ENCODE measurements at regions not wholly inside any gene's neighbourhood (a gene's known extent, or its start where the extent isn't known, plus 50 kb on each side); places are given as distances from the start of the nearest gene placed in this dataset.

GRCh38 chr7:155202106-155202871 lies 95.4 kb upstream of the INSIG1 start:
- no peak overlapping the region for H3K4me3 ChIP-seq

GRCh38 chr7:155203059-155203881 lies 94.4 kb upstream of the INSIG1 start:
- no peak for DNase-seq
- intact Hi-C loops (cut with DNase I) = no loop called here

More at GRCh38 chr7:155202106-155202871, 95.4 kb upstream of the INSIG1 start:
- DNase-seq (no peak), ATAC-seq (no peak)
- Histone ChIP-seq H3K27ac (no peak overlapping the region), H3K9me3 (peaks cover 1% of the 10 kb centered on the region), H3K36me3 (no peaks in the 10 kb centered on the region), H3K27me3 (ENCODE audit: low read depth) (no peaks in the 10 kb centered on the region), H3K4me1 (no peaks in the 10 kb centered on the region)
- intact Hi-C loops (cut with DNase I) = no loop called here
- TF ChIP-seq CTCF (IDR thresholded peaks at IDR 0.05) = no peak

GRCh38 chr7:155203882-155204691 lies 93.6 kb upstream of the INSIG1 start:
- H3K36me3 ChIP-seq = no peaks in the 10 kb centered on the region
- H3K27me3 ChIP-seq (ENCODE audit: low read depth) = no peaks in the 10 kb centered on the region
- ATAC-seq = no peak
- intact Hi-C loops (cut with DNase I) = no loop called here
- no peak overlapping the region for H3K4me3 ChIP-seq
- no peak overlapping the region for H3K27ac ChIP-seq
- no peaks in the 10 kb centered on the region for H3K4me1 ChIP-seq
- no peak for TF ChIP-seq CTCF (IDR thresholded peaks at IDR 0.05)
- DNase-seq = no peak
- H3K9me3 ChIP-seq = no peaks in the 10 kb centered on the region

More at GRCh38 chr7:155203059-155203881, 94.4 kb upstream of the INSIG1 start:
- H3K9me3 ChIP-seq = no peaks in the 10 kb centered on the region
- H3K27me3 ChIP-seq (ENCODE audit: low read depth) = no peaks in the 10 kb centered on the region
- H3K4me3 ChIP-seq = no peak overlapping the region
- ATAC-seq = no peak
- no peaks in the 10 kb centered on the region for H3K4me1 ChIP-seq
- no peak overlapping the region for H3K27ac ChIP-seq
- H3K36me3 ChIP-seq = no peaks in the 10 kb centered on the region
- TF ChIP-seq CTCF (IDR thresholded peaks at IDR 0.05) = no peak

- Histone ChIP-seq H3K36me3 (no peaks in the 10 kb centered on the region), H3K4me1 (no peaks in the 10 kb centered on the region), H3K4me3 (peak overlapping the region; percentile 37), H3K27me3 (ENCODE audit: low read depth) (no peaks in the 10 kb centered on the region), H3K9me3 (no peaks in the 10 kb centered on the region), H3K27ac (peak overlapping the region; percentile 82)
- DNase-seq = no peak
- no peak for TF ChIP-seq CTCF (IDR thresholded peaks at IDR 0.05)
- intact Hi-C loops (cut with DNase I) = no loop called here
- no peak for ATAC-seq
Measured at GRCh38 chr7:155204744-155205367, 92.8 kb upstream of the INSIG1 start.

Data from lower lobe of right lung (tissue), 2 donors.